Fibroblast of peridontal ligament (primary cell): ENCODE measurements at regions not wholly inside any gene's neighbourhood (a gene's known extent, or its start where the extent isn't known, plus 50 kb on each side); places are given as distances from the start of the nearest gene placed in this dataset.

Experiments
- DNase-seq: peaks from one replicate; pipeline ENCODE4 v3.0.0-alpha.2; 2010; ENCODE audit errors: extremely low read depth

DNA sequence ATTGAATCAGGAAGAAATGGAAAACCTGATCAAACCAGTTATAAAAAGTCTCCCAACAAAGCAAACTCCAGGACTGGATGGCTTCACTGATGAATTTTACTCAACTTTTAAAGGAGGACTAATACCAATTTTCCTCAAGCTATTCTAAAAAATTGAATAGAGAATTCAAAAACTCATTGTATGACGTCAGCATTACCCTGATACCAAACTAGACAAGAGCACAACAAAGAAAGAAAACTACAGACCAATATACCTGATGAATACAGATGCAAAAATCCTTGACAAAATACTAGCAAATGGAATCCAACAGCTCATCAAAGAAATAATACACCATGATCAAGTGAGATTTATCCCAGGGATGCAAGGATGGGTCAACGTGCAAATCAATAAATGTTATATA is 172.9 kb downstream of the FNDC1 start:
- no peak for DNase-seq

DNA sequence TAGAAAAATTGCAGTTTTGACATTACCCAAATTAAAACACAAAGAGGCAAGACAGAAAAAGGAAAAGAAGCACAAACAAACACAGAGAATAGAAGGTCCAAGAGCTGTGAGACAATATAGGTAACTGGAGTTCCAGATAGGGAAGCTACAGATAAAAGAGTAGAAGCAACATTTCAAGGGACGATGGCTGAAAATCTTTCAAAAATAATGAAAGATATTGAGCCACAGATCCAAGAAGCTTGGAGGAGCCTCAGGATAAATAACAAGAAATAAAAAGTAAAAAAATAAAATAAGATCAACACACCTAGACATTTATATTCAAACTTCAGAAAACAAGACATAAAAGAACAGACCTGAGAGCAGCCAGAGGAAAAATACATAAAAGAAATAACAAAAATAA is 164.9 kb downstream of the FNDC1 start:
- no peak for DNase-seq

DNA sequence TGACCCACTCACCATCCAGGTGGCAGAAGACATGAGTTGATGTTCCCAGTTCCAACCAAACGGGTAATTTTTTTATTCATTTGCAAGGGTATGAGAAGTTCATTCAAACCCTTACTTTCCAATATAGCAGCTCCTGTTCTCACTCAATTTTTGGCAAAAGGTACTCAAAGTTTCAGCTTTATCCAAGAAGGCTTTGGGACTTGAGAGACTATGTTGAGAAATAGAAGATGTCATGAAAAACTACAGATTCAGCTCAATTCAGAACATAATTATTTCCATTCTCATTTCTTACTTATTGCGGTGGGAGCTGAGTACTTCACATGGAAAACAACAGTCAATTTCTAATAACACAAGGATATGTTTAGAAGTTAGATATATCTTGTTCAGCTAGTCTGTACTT is 162.3 kb downstream of the FNDC1 start:
- DNase-seq, result no peak

DNA sequence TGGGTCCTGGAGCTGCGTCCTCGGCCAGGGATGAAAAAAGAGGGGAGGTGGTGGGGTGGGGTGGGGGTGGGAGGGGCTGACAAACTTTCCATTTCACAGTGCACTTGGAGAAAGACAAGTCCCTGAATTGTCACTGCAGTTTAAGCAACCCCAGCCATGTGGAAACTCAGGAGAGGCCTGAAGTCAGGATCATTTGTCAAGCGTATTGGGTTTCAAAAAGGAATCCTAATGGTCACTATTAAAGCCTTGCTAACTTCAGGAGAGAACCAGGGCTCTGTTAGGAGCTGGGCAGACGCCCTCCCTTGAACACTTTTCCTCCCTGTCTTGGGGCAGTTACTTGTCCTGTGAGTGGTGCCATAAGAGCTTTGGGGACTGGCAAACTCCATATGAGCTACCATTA is 159.9 kb downstream of the FNDC1 start:
- DNase-seq, result no peak

DNA sequence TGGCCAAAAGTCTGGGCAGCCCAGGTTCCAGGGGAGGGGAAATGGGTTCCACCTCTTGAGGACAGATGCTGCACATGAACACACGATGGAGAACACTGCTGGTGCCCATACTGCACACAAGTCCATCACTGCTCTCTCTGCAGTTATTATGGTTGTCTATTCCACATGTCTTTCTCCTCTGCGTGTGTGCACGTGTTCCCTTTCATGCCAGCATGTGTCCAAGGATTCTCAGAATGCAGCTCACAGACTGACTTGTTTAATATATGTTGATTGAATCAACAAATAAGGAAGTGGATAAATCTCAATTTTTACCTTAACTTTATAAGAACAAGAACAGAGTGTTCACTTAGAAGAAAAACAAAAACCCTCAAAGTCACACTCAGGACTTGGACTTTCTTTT is 158.9 kb downstream of the FNDC1 start:
- DNase-seq, result no peak

DNA sequence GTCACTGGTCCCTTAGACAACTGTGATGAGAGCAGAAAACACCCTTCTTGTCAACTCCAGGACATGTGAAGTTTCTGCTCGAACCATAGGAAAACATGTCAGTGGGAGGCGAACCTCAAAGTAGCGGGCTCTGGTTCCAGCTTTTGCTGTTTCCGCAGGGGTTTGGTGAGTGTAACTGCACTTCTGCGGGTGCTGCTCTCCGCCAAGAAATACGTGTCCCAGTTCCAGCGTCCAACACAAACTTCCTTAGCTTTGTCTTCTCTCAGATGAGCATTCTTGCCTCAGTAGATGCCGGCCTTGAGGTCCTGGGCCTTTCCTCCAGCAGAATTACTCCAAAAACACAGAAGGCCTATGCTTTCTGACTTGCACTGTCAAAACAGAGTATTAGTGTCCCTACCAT is 156.3 kb downstream of the FNDC1 start:
- no peak for DNase-seq

DNA sequence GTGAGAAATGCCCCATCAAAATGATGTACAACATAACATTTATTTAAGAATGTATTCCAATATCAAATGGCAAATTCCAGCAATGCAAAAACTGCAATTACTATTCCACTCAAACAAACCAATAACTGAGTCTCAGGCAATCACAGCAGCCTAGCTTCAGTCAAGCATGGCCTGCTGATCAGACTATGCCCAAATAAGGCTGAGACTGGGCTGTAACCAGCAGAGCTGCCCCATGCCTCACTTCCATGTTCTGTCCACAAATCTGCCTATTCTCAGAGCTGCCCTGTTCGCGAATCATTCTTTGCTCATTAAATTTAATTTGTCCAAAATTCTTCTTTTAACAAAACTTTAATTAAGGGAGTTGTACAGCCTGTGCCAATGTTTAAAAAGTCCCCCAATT is 155.4 kb downstream of the FNDC1 start:
- no peak for DNase-seq
